GM06990 (cell line): ENCODE measurements at regions not wholly inside any gene's neighbourhood (a gene's known extent, or its start where the extent isn't known, plus 50 kb on each side); places are given as distances from the start of the nearest gene placed in this dataset.

Experiments used
- DNase-seq: peaks from one replicate; pipeline ENCODE4 v3.0.0-alpha.2; 2011; ENCODE audit not compliant: insufficient read length; ENCODE audit errors: extremely low read depth
- H3K27me3 ChIP-seq: replicated peaks from 2 replicates; pipeline ENCODE4 v1.6.0; 2011; ENCODE audit warnings: low read length; ENCODE audit not compliant: control insufficient read depth, insufficient read depth
- H3K36me3 ChIP-seq: 2 replicates; pipeline ENCODE4 v1.5.1; 2011; ENCODE audit warnings: low read length; ENCODE audit not compliant: control insufficient read depth, insufficient read depth
- H3K4me3 ChIP-seq: replicated peaks from 2 replicates; pipeline ENCODE4 v1.5.1; 2011; ENCODE audit warnings: low read depth, mild to moderate bottlenecking, control low read depth, low read length
- TF ChIP-seq, protein P1 (sequence below): IDR thresholded peaks from 2 replicates; pipeline ENCODE4 v1.5.1; 2011; ENCODE audit warnings: low read length, control low read depth, mild to moderate bottlenecking, inconsistent platforms; ENCODE audit not compliant: insufficient read depth, poor library complexity, severe bottlenecking

DNA sequence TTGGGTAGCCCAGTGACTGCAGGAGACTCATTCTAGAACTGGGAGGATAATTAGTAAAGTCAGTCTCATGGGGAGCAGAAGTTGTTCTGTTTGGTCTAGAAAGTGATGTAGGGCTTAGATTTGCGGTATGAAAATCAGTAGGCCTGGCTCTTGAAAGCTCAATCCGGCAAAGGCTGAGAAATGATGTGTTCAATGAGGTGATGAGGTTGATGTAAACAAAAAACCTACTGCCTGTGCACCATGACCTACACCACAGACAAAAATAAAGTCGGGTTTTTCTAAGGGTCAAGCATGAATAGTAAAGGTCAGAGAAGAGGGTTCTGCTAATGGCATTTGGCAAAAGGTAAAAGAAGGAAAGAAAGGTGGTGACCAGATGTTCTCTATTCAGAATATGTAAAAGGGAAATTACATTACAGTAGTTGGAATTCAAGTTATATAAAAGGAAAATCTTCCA, 80.8 kb upstream of the COL5A2 start:
- DNase-seq = no peak
- H3K27me3 ChIP-seq = no peaks in the 10 kb centered on the region
- TF ChIP-seq, protein P1, sequence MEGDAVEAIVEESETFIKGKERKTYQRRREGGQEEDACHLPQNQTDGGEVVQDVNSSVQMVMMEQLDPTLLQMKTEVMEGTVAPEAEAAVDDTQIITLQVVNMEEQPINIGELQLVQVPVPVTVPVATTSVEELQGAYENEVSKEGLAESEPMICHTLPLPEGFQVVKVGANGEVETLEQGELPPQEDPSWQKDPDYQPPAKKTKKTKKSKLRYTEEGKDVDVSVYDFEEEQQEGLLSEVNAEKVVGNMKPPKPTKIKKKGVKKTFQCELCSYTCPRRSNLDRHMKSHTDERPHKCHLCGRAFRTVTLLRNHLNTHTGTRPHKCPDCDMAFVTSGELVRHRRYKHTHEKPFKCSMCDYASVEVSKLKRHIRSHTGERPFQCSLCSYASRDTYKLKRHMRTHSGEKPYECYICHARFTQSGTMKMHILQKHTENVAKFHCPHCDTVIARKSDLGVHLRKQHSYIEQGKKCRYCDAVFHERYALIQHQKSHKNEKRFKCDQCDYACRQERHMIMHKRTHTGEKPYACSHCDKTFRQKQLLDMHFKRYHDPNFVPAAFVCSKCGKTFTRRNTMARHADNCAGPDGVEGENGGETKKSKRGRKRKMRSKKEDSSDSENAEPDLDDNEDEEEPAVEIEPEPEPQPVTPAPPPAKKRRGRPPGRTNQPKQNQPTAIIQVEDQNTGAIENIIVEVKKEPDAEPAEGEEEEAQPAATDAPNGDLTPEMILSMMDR = no peak
- H3K36me3 ChIP-seq = no peaks in the 10 kb centered on the region
- H3K4me3 ChIP-seq = no peak overlapping the region

GRCh38 chr2:189261431-189261841, 81.9 kb upstream of the COL5A2 start:
- TF ChIP-seq, protein P1 = no peak
- no peaks in the 10 kb centered on the region for H3K36me3 ChIP-seq
- no peak overlapping the region for H3K4me3 ChIP-seq
- no peaks in the 10 kb centered on the region for H3K27me3 ChIP-seq
- no peak for DNase-seq

DNA sequence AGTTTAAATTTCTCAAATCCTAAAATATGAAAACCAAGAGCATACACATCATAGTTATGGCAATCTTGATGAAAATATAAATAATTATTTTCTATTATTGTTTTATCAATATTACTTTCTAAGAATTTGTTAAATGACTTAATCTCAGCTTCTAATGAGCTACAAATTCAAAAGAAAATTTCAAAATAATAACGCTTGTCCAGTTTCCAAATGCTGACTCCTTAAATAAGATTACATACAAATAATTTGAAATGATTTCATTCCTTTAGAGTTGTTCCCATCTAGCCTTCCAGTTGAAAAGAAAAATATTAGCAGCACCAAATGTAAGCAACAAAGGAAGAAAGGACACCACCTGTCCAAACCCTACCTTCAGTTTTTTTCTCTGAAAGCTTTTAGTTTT, 82.4 kb upstream of the COL5A2 start:
- no peaks in the 10 kb centered on the region for H3K36me3 ChIP-seq
- H3K4me3 ChIP-seq = no peak overlapping the region
- H3K27me3 ChIP-seq = no peaks in the 10 kb centered on the region
- TF ChIP-seq, protein P1 = no peak
- DNase-seq = no peak

DNA sequence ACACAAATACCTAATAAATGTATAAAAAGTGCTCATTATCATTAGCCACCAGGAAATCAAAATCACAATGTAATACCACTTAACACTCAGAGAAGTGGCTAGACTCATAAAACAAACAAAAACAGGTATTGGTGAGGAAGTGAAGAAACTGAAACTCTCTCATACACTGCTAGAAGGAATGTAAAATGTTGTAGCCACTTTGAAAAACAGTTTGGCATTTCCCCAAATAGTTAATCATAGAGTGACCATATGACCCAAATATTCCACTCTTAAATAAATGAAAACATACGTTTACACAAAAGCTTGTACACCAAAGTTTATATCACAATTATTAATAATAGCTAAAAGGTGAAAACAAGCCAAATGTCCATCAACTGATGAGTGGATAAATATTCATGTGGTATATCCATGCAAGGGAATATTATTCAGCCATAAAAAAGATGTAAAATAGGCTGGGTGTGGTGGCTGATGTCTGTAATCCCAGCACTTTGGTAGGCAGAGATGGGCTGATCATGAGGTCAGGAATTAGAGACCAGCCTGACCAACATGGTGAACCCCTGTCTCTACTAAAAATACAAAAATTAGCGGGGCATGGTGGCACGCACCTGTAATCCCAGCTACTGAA, 86.2 kb upstream of the COL5A2 start:
- TF ChIP-seq, protein P1 = no peak
- no peak for DNase-seq
- H3K36me3 ChIP-seq = no peaks in the 10 kb centered on the region
- no peaks in the 10 kb centered on the region for H3K27me3 ChIP-seq
- no peak overlapping the region for H3K4me3 ChIP-seq

DNA sequence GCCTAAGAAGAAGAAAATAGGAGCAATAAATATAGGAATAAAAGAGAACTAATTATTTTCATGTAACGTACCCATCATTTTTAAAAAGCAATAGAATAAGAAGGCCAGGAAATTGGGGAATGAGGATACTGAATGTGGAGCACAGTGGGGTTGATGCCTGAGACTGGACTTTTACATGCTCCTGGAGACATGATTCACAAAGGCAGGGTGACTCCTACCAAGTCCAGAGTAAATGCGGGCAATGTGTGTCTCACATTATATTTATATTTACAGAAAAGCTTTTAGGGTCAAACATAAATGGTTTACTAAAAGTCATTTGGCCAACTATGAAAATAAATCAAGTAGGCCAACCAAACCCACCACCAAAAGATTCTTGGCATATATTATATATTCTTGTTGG, 87.9 kb upstream of the COL5A2 start:
- Histone ChIP-seq H3K4me3 (no peak overlapping the region), H3K36me3 (no peaks in the 10 kb centered on the region), H3K27me3 (no peaks in the 10 kb centered on the region)
- TF ChIP-seq, protein P1 = no peak
- DNase-seq = no peak
